HG03108 (cell line): ENCODE measurements at regions not wholly inside any gene's neighbourhood (a gene's known extent, or its start where the extent isn't known, plus 50 kb on each side); places are given as distances from the start of the nearest gene placed in this dataset.
"Not testable (repeated sequence)": the region's sequence is repeated elsewhere in the genome, so short reads cannot be mapped to it uniquely, and the experiment has no call there.

Source experiments
- ATAC-seq: cut with Tn5 transposase; IDR thresholded peaks from one replicate; pipeline ENCODE4 v1.9.1; 2021; ENCODE audit warnings: moderate library complexity; ENCODE audit not compliant: unreplicated experiment

GRCh38 chr2:185988907-185989306 is 250.3 kb downstream of the FSIP2 start:
- not testable (repeated sequence) for ATAC-seq

- no peak for ATAC-seq
These were observed 252.4 kb downstream of the FSIP2 start for GRCh38 chr2:185990861-185991525.

GRCh38 chr2:185998562-185999070 is 260.0 kb downstream of the FSIP2 start:
- no peak for ATAC-seq

- ATAC-seq = no peak
These were observed 270.7 kb downstream of the FSIP2 start for GRCh38 chr2:186009341-186009740.

- no peak for ATAC-seq
These were observed 278.7 kb downstream of the FSIP2 start for GRCh38 chr2:186017278-186017677.

GRCh38 chr2:186024921-186025320 is 286.3 kb downstream of the FSIP2 start:
- ATAC-seq = no peak

- no peak for ATAC-seq
These were observed 289.3 kb downstream of the FSIP2 start for GRCh38 chr2:186027922-186028321.

GRCh38 chr2:186031229-186031628 is 292.6 kb downstream of the FSIP2 start:
- ATAC-seq = no peak

- no peak for ATAC-seq
These were observed 293.6 kb downstream of the FSIP2 start for GRCh38 chr2:186032102-186032738.

GRCh38 chr2:186032930-186033329 is 294.3 kb downstream of the FSIP2 start:
- no peak for ATAC-seq

GRCh38 chr2:186033541-186033940 is 294.9 kb downstream of the FSIP2 start:
- ATAC-seq = no peak

- no peak for ATAC-seq
These were observed 298.4 kb downstream of the FSIP2 start for GRCh38 chr2:186036862-186037449.

GRCh38 chr2:186042207-186043028 is 303.8 kb downstream of the FSIP2 start:
- no peak for ATAC-seq

- ATAC-seq = no peak
These were observed 306.2 kb downstream of the FSIP2 start for GRCh38 chr2:186044761-186045160.

- no peak for ATAC-seq
These were observed 314.3 kb downstream of the FSIP2 start for GRCh38 chr2:186052930-186053329.

GRCh38 chr2:186058614-186059013 is 320.0 kb downstream of the FSIP2 start:
- no peak for ATAC-seq

GRCh38 chr2:186059096-186059495 is 320.5 kb downstream of the FSIP2 start:
- ATAC-seq = no peak

GRCh38 chr2:186060744-186061440 is 322.3 kb downstream of the FSIP2 start:
- no peak for ATAC-seq

- no peak for ATAC-seq
These were observed 325.9 kb downstream of the FSIP2 start for GRCh38 chr2:186064507-186064906.

- ATAC-seq = no peak
These were observed 326.9 kb downstream of the FSIP2 start for GRCh38 chr2:186065491-186065890.
